ENCODE measurements at regions not wholly inside any gene's neighbourhood (a gene's known extent, or its start where the extent isn't known, plus 50 kb on each side); places are given as distances from the start of the nearest gene placed in this dataset.

DNA sequence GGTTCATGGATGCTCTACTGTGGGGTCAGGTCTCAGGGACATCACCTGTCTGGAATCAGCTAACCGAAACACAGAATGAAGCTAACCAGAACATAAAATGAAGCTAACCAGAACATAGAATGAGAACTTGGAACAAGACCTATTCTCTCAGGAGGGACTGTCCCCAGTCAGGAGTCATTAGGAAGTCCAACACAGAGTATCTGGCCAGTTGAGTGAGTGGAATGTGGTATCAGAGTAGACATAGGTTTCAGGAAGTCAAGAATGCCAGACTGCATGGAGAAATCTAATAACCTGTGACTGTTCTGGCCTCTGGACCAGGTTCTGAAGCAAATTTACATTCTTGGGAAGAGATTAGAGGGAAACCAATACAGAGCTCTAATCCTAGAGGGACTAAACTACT lies 609.6 kb downstream of the PRELID2 start:
- no peak overlapping the region for H3K9ac ChIP-seq (ENCODE audit: low read length)
- no peaks in the 10 kb centered on the region for H3K79me2 ChIP-seq (ENCODE audit: insufficient read depth, low read length)
- no peak overlapping the region for H3K27ac ChIP-seq (ENCODE audit: low read depth, low read length, poor library complexity, severe bottlenecking)
- no peaks in the 10 kb centered on the region for H3K4me1 ChIP-seq (ENCODE audit: insufficient read depth, low read length, severe bottlenecking)
- H3F3A ChIP-seq (ENCODE audit: insufficient read depth, low read length): no peaks in the 10 kb centered on the region
- H3K27me3 ChIP-seq (ENCODE audit: insufficient read depth, low read length): no peaks in the 10 kb centered on the region
- H3K36me3 ChIP-seq (ENCODE audit: insufficient read depth, low read length): no peaks in the 10 kb centered on the region
- H4K20me1 ChIP-seq (ENCODE audit: insufficient read depth, low read length): no peaks in the 10 kb centered on the region
- H3K4me2 ChIP-seq (ENCODE audit: low read length): no peak overlapping the region
- no peak overlapping the region for H2AFZ ChIP-seq (ENCODE audit: low read length)
- no peaks in the 10 kb centered on the region for H3K9me2 ChIP-seq (ENCODE audit: low read depth, low read length)
- TF ChIP-seq, protein P1, sequence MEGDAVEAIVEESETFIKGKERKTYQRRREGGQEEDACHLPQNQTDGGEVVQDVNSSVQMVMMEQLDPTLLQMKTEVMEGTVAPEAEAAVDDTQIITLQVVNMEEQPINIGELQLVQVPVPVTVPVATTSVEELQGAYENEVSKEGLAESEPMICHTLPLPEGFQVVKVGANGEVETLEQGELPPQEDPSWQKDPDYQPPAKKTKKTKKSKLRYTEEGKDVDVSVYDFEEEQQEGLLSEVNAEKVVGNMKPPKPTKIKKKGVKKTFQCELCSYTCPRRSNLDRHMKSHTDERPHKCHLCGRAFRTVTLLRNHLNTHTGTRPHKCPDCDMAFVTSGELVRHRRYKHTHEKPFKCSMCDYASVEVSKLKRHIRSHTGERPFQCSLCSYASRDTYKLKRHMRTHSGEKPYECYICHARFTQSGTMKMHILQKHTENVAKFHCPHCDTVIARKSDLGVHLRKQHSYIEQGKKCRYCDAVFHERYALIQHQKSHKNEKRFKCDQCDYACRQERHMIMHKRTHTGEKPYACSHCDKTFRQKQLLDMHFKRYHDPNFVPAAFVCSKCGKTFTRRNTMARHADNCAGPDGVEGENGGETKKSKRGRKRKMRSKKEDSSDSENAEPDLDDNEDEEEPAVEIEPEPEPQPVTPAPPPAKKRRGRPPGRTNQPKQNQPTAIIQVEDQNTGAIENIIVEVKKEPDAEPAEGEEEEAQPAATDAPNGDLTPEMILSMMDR (IDR thresholded peaks at IDR 0.05; ENCODE audit: low read length): no peak
- no peak for TF ChIP-seq EZH2 (IDR thresholded peaks at IDR 0.05; ENCODE audit: borderline replicate concordance, low read length)
- no peaks in the 10 kb centered on the region for H3K9me3 ChIP-seq (ENCODE audit: low read length)
- H3K4me3 ChIP-seq (ENCODE audit: low read depth, low read length, poor library complexity, severe bottlenecking): no peak overlapping the region

DNA sequence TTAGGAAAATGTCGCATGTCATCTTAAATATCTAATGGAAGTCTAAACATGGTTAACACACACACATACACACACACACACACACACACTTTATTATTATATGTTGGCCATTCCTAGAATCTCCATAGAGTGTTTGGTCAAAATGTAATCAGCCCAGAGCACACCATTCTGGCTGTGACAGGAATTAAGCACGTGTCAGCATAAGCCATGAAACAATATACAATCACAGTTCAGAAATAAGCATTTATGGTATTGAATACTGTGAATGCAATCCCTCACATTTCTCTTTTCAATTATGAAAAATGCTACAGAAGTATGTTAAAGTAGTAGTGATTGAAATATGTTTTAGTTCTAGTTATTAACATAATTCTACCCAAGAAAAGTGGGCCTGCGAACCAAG lies 611.6 kb downstream of the PRELID2 start:
- Histone ChIP-seq H3K79me2 (ENCODE audit: insufficient read depth, low read length) (no peaks in the 10 kb centered on the region), H3K9me2 (ENCODE audit: low read depth, low read length) (no peaks in the 10 kb centered on the region), H3K4me1 (ENCODE audit: insufficient read depth, low read length, severe bottlenecking) (no peaks in the 10 kb centered on the region), H2AFZ (ENCODE audit: low read length) (no peak overlapping the region), H4K20me1 (ENCODE audit: insufficient read depth, low read length) (no peaks in the 10 kb centered on the region), H3K27ac (ENCODE audit: low read depth, low read length, poor library complexity, severe bottlenecking) (no peak overlapping the region), H3K27me3 (ENCODE audit: insufficient read depth, low read length) (no peaks in the 10 kb centered on the region), H3K9me3 (ENCODE audit: low read length) (no peaks in the 10 kb centered on the region), H3K9ac (ENCODE audit: low read length) (no peak overlapping the region), H3K36me3 (ENCODE audit: insufficient read depth, low read length) (no peaks in the 10 kb centered on the region), H3K4me3 (ENCODE audit: low read depth, low read length, poor library complexity, severe bottlenecking) (no peak overlapping the region), H3F3A (ENCODE audit: insufficient read depth, low read length) (no peaks in the 10 kb centered on the region), H3K4me2 (ENCODE audit: low read length) (no peak overlapping the region)
- no peak for TF ChIP-seq EZH2 (IDR thresholded peaks at IDR 0.05; ENCODE audit: borderline replicate concordance, low read length)
- TF ChIP-seq, protein P1 (IDR thresholded peaks at IDR 0.05; ENCODE audit: low read length): no peak

- H3K36me3 ChIP-seq (ENCODE audit: insufficient read depth, low read length): no peaks in the 10 kb centered on the region
- H3K27me3 ChIP-seq (ENCODE audit: insufficient read depth, low read length): no peaks in the 10 kb centered on the region
- no peak overlapping the region for H3K27ac ChIP-seq (ENCODE audit: low read depth, low read length, poor library complexity, severe bottlenecking)
- H3K9me3 ChIP-seq (ENCODE audit: low read length): no peaks in the 10 kb centered on the region
- H3K4me3 ChIP-seq (ENCODE audit: low read depth, low read length, poor library complexity, severe bottlenecking): no peak overlapping the region
- H4K20me1 ChIP-seq (ENCODE audit: insufficient read depth, low read length): no peaks in the 10 kb centered on the region
- no peaks in the 10 kb centered on the region for H3K79me2 ChIP-seq (ENCODE audit: insufficient read depth, low read length)
- H3K4me2 ChIP-seq (ENCODE audit: low read length): no peak overlapping the region
- no peak overlapping the region for H3K9ac ChIP-seq (ENCODE audit: low read length)
- H3F3A ChIP-seq (ENCODE audit: insufficient read depth, low read length): no peaks in the 10 kb centered on the region
- H2AFZ ChIP-seq (ENCODE audit: low read length): no peak overlapping the region
- no peaks in the 10 kb centered on the region for H3K4me1 ChIP-seq (ENCODE audit: insufficient read depth, low read length, severe bottlenecking)
- H3K9me2 ChIP-seq (ENCODE audit: low read depth, low read length): no peaks in the 10 kb centered on the region
- TF ChIP-seq EZH2 (IDR thresholded peaks at IDR 0.05; ENCODE audit: borderline replicate concordance, low read length): no peak
- TF ChIP-seq, protein P1 (IDR thresholded peaks at IDR 0.05; ENCODE audit: low read length): no peak
Observed at GRCh38 chr5:145222622-145223021, 612.5 kb downstream of the PRELID2 start.

Data from OCI-LY1 (cell line).